ENCODE measurements at regions not wholly inside any gene's neighbourhood (a gene's known extent, or its start where the extent isn't known, plus 50 kb on each side); places are given as distances from the start of the nearest gene placed in this dataset.

- no peak for TF ChIP-seq SIN3A (IDR thresholded peaks at IDR 0.05; ENCODE audit: borderline replicate concordance, insufficient read depth, low read length)
- no peak for TF ChIP-seq POLR2AphosphoS5 (IDR thresholded peaks at IDR 0.05; ENCODE audit: low read depth, low read length)
- TF ChIP-seq REST (IDR thresholded peaks at IDR 0.05; ENCODE audit: insufficient read depth in 1 of 2, low read depth in 2 of 2, low read length in 2 of 2), result no peak
These were observed 227.2 kb downstream of the SQOR start for GRCh38 chr15:45862034-45862433.
